CD14-positive monocyte (primary cell): ENCODE measurements at regions not wholly inside any gene's neighbourhood (a gene's known extent, or its start where the extent isn't known, plus 50 kb on each side); places are given as distances from the start of the nearest gene placed in this dataset.

Experiments used
- DNase-seq, 3 donors: peaks; one replicate each; pipeline ENCODE4 v3.0.0-alpha.2; 2011 to 2022
- H2AFZ ChIP-seq: 2 replicates; pipeline ENCODE4 v1.6.0; 2012; ENCODE audit warnings: mild to moderate bottlenecking, low read depth, low read length, inconsistent platforms; ENCODE audit not compliant: insufficient read depth, poor library complexity, severe bottlenecking
- H3K27ac ChIP-seq, 2 donors: 1 replicate in 1 of 2; 2 replicates in 1 of 2; pipeline ENCODE4 v1.5.1; 2012 to 2013; ENCODE audit warnings: low read length in 2 of 2, control low read depth in 1 of 2, inconsistent platforms in 1 of 2, low read depth in 1 of 2, mild to moderate bottlenecking in 1 of 2
- H3K27me3 ChIP-seq, 2 donors: one replicate each; pipeline versions ENCODE4 v1.6.0 to v1.6.1; 2011 to 2013; ENCODE audit warnings: low read length in 2 of 2; ENCODE audit not compliant: control insufficient read depth in 2 of 2, insufficient read depth in 2 of 2
- H3K36me3 ChIP-seq, 2 donors: replicated peaks in 1 of 2; 1 replicate in 1 of 2; 2 replicates in 1 of 2; pipeline versions ENCODE4 v1.5.1 to v1.6.1; 2012 to 2013; ENCODE audit warnings: low read length in 2 of 2, control low read depth in 1 of 2, inconsistent platforms in 1 of 2, mild to moderate bottlenecking in 1 of 2; ENCODE audit not compliant: insufficient read depth in 2 of 2, control insufficient read depth in 1 of 2
- H3K4me1 ChIP-seq, 2 donors: 1 replicate in 1 of 2; 2 replicates in 1 of 2; pipeline versions ENCODE4 v1.5.1 to v1.6.1; 2012 to 2013; ENCODE audit warnings: low read length in 2 of 2, control low read depth in 1 of 2, inconsistent platforms in 1 of 2, mild to moderate bottlenecking in 1 of 2, moderate library complexity in 1 of 2; ENCODE audit not compliant: insufficient read depth in 2 of 2, control insufficient read depth in 1 of 2
- H3K4me2 ChIP-seq: replicated peaks from 2 replicates; pipeline ENCODE3; 2012; ENCODE audit warnings: low read length, moderate library complexity, mild to moderate bottlenecking; ENCODE audit not compliant: poor library complexity, severe bottlenecking; ENCODE audit errors: extremely low read depth
- H3K4me3 ChIP-seq, 3 experiments: fragments of 200-600 bp in 1 of 3; sonication (generic) in 1 of 3; replicated peaks in 1 of 3; 1 replicate in 2 of 3; 2 replicates in 1 of 3; pipeline ENCODE4 v1.5.1; 2011 to 2013; ENCODE audit warnings: low read length in 3 of 3, mild to moderate bottlenecking in 3 of 3, control low read depth in 2 of 3, low read depth in 2 of 3, inconsistent platforms in 1 of 3, moderate library complexity in 1 of 3
- H3K79me2 ChIP-seq: 2 replicates; pipeline ENCODE4 v1.6.0; 2012; ENCODE audit warnings: mild to moderate bottlenecking, control low read depth, inconsistent platforms, low read length, moderate library complexity; ENCODE audit not compliant: insufficient read depth
- H3K9ac ChIP-seq: 2 replicates; pipeline ENCODE4 v1.6.0; 2017; ENCODE audit warnings: low read length, mild to moderate bottlenecking; ENCODE audit not compliant: insufficient read depth, poor library complexity, severe bottlenecking
- H3K9me3 ChIP-seq, 2 donors: replicated peaks in 1 of 2; 1 replicate in 1 of 2; 2 replicates in 1 of 2; pipeline versions ENCODE4 v1.5.1 to v1.6.1; 2012 to 2013; ENCODE audit warnings: low read length in 2 of 2, control low read depth in 1 of 2; ENCODE audit not compliant: control insufficient read depth in 1 of 2, insufficient read depth in 1 of 2
- H4K20me1 ChIP-seq: 2 replicates; pipeline ENCODE4 v1.6.0; 2012; ENCODE audit warnings: mild to moderate bottlenecking, low read length, control low read depth, moderate library complexity; ENCODE audit not compliant: insufficient read depth
- H3K27ac Mint-ChIP-seq, 7 donors: one replicate each; pipeline ENCODE4 v1.8.0; 2020; ENCODE audit warnings: mild to moderate bottlenecking in 7 of 7, mixed read lengths in 7 of 7, moderate library complexity in 6 of 7, inconsistent platforms in 2 of 7
- H3K27me3 Mint-ChIP-seq, 3 donors: one replicate each; pipeline ENCODE4 v1.8.0; 2021 to 2022; ENCODE audit warnings: low read depth in 3 of 3, mild to moderate bottlenecking in 3 of 3, mixed read lengths in 3 of 3, moderate library complexity in 3 of 3, inconsistent platforms in 1 of 3
- H3K36me3 Mint-ChIP-seq, 2 donors: one replicate each; pipeline ENCODE4 v1.8.0; 2020; ENCODE audit warnings: mixed read lengths in 2 of 2, inconsistent platforms in 1 of 2, mild to moderate bottlenecking in 1 of 2
- H3K4me1 Mint-ChIP-seq: one replicate; pipeline ENCODE4 v1.8.0; 2020; ENCODE audit warnings: mild to moderate bottlenecking, mixed read lengths
- H3K4me3 Mint-ChIP-seq, 2 donors: one replicate each; pipeline ENCODE4 v1.8.0; 2020; ENCODE audit warnings: mild to moderate bottlenecking in 2 of 2, mixed read lengths in 2 of 2, moderate library complexity in 1 of 2
- H3K9me3 Mint-ChIP-seq, 7 donors: one replicate each; pipeline ENCODE4 v1.8.0; 2020 to 2022; ENCODE audit warnings: mixed read lengths in 7 of 7, mild to moderate bottlenecking in 6 of 7, moderate library complexity in 6 of 7, inconsistent platforms in 2 of 7
- WGBS: methylation state at CpG from one replicate; pipeline ENCODE4 v1.1.5; 2013; ENCODE audit warnings: missing lambda C conversion rate; ENCODE audit not compliant: insufficient coverage; 5-methylcytosine and 5-hydroxymethylcytosine counted together
- intact Hi-C, 2 donors: fragments of 100-400 bp; cut with micrococcal nuclease; formaldehyde crosslinking; loops; one replicate each; pipeline versions ENCODE4 v1.15.0 to v1.15.1; 2023
- TF ChIP-seq, protein P1 (sequence below): fragments of 200-600 bp; IDR thresholded peaks from one replicate; pipeline ENCODE4 v1.8.0; 2022; ENCODE audit warnings: antibody characterized with exemption, mild to moderate bottlenecking

DNA sequence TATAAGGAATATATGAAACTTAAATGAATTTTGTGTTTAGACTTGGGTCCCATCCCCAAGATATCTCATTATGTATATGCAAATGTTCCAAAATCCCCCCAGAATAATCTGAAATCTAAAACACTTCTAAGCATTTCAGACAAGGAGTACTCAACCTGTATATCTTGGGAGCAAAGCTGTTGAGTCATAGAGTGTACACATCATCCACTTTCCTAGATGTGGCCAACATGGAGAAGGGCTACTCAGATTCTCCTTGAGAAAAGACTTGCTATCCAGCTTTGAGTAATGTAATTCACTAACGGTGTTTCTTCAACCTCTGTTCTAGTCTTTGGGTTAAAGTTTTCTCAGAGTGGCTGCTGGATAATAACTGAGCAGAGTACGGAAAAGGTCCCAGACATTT, 215.5 kb upstream of the POU1F1 start:
- no CpG with 5 or more reads among the region's 2 CpGs for WGBS
- no peak for DNase-seq
- intact Hi-C loops: no loop called here
- Mint-ChIP-seq H3K36me3 (no peaks in the 10 kb centered on the region), H3K4me1 (no peaks in the 10 kb centered on the region), H3K4me3 (no peak overlapping the region), H3K27me3 (peaks cover 0 to 2% (median 0%) of the 10 kb centered on the region in 3 donors), H3K9me3 (peaks cover 0 to 6% (median 2%) of the 10 kb centered on the region in 7 donors), H3K27ac (no peak overlapping the region)
- no peaks in the 10 kb centered on the region for H3K9me3 ChIP-seq
- H3K4me3 ChIP-seq: no peak overlapping the region
- H3K4me2 ChIP-seq: no peak overlapping the region
- no peaks in the 10 kb centered on the region for H3K36me3 ChIP-seq
- H3K27ac ChIP-seq: no peak overlapping the region
- no peak overlapping the region for H2AFZ ChIP-seq
- no peak overlapping the region for H3K9ac ChIP-seq
- TF ChIP-seq, protein P1, sequence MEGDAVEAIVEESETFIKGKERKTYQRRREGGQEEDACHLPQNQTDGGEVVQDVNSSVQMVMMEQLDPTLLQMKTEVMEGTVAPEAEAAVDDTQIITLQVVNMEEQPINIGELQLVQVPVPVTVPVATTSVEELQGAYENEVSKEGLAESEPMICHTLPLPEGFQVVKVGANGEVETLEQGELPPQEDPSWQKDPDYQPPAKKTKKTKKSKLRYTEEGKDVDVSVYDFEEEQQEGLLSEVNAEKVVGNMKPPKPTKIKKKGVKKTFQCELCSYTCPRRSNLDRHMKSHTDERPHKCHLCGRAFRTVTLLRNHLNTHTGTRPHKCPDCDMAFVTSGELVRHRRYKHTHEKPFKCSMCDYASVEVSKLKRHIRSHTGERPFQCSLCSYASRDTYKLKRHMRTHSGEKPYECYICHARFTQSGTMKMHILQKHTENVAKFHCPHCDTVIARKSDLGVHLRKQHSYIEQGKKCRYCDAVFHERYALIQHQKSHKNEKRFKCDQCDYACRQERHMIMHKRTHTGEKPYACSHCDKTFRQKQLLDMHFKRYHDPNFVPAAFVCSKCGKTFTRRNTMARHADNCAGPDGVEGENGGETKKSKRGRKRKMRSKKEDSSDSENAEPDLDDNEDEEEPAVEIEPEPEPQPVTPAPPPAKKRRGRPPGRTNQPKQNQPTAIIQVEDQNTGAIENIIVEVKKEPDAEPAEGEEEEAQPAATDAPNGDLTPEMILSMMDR: no peak
- H3K79me2 ChIP-seq: no peaks in the 10 kb centered on the region
- H3K4me1 ChIP-seq: no peaks in the 10 kb centered on the region
- no peaks in the 10 kb centered on the region for H3K27me3 ChIP-seq
- H4K20me1 ChIP-seq: no peaks in the 10 kb centered on the region

DNA sequence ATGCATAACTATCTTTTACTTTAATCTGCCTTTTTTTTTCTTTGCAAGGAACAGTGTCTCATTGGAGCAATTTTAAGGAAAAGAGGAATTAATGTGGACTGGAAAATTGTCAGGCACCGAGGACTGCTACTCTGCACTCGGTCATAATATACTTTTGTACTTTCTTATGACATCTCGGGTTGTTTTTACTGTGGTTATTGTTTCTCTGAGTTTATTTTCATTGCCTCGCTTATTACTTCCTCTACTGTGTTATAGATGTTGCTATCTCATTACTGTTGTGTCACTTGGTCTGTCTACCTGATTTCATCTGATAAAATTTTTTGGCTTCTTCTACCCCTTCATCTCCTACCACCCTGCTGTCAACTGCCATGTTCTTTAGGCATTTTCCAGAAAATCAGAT, 213.5 kb upstream of the POU1F1 start:
- no CpG with 5 or more reads among the region's 4 CpGs for WGBS
- Histone ChIP-seq H3K27me3 (no peaks in the 10 kb centered on the region), H4K20me1 (no peaks in the 10 kb centered on the region), H3K9ac (no peak overlapping the region), H3K79me2 (no peaks in the 10 kb centered on the region), H3K4me3 (no peak overlapping the region), H3K9me3 (no peaks in the 10 kb centered on the region), H3K4me1 (no peaks in the 10 kb centered on the region), H3K27ac (no peak overlapping the region), H3K4me2 (no peak overlapping the region), H2AFZ (no peak overlapping the region), H3K36me3 (no peaks in the 10 kb centered on the region)
- Mint-ChIP-seq H3K36me3 (no peaks in the 10 kb centered on the region), H3K9me3 (peaks cover 0 to 8% (median 2%) of the 10 kb centered on the region in 7 donors), H3K27ac (no peak overlapping the region), H3K4me3 (no peak overlapping the region), H3K4me1 (no peaks in the 10 kb centered on the region), H3K27me3 (no peaks in the 10 kb centered on the region)
- intact Hi-C loops: no loop called here
- TF ChIP-seq, protein P1: no peak
- no peak for DNase-seq
